Endodermal cell (in vitro differentiated cells): ENCODE measurements at regions not wholly inside any gene's neighbourhood (a gene's known extent, or its start where the extent isn't known, plus 50 kb on each side); places are given as distances from the start of the nearest gene placed in this dataset.

Experiments
- DNase-seq: peaks from one replicate; pipeline ENCODE4 v3.0.0-alpha.2; 2017
- H3K27ac ChIP-seq: 2 replicates; pipeline ENCODE4 v1.5.1; 2013; ENCODE audit warnings: mild to moderate bottlenecking, low read depth, low read length, moderate library complexity
- H3K27me3 ChIP-seq: 2 replicates; pipeline ENCODE4 v1.6.1; 2013; ENCODE audit warnings: mild to moderate bottlenecking, low read length, moderate library complexity; ENCODE audit not compliant: insufficient read depth, control insufficient read depth, poor library complexity, severe bottlenecking
- H3K36me3 ChIP-seq: 2 replicates; pipeline ENCODE4 v1.7.0; 2013; ENCODE audit warnings: mild to moderate bottlenecking, low read length, moderate library complexity; ENCODE audit not compliant: control insufficient read depth, insufficient read depth
- H3K4me1 ChIP-seq: one replicate; pipeline ENCODE4 v1.7.0; 2013; ENCODE audit warnings: low read length; ENCODE audit not compliant: control insufficient read depth, insufficient read depth
- H3K4me3 ChIP-seq: 2 replicates; pipeline ENCODE4 v1.5.1; 2013; ENCODE audit warnings: mild to moderate bottlenecking, low read length, moderate library complexity
- H3K9ac ChIP-seq: 2 replicates; pipeline ENCODE4 v1.6.1; 2013; ENCODE audit warnings: mild to moderate bottlenecking, low read length, moderate library complexity; ENCODE audit not compliant: poor library complexity, severe bottlenecking; ENCODE audit errors: extremely low read depth
- H3K9me3 ChIP-seq: 2 replicates; pipeline ENCODE4 v1.6.1; 2013; ENCODE audit warnings: mild to moderate bottlenecking, low read length, moderate library complexity; ENCODE audit not compliant: control insufficient read depth
- H3K27ac Mint-ChIP-seq: 2 replicates; pipeline ENCODE4 v1.8.0; 2020; ENCODE audit warnings: mixed read lengths
- H3K27me3 Mint-ChIP-seq: 2 replicates; pipeline ENCODE4 v1.8.0; 2021; ENCODE audit warnings: mild to moderate bottlenecking, mixed read lengths; ENCODE audit not compliant: insufficient read depth
- H3K36me3 Mint-ChIP-seq: 2 replicates; pipeline ENCODE4 v1.8.0; 2020; ENCODE audit warnings: low read depth, mixed read lengths
- H3K4me1 Mint-ChIP-seq: 2 replicates; pipeline ENCODE4 v1.8.0; 2020; ENCODE audit warnings: mixed read lengths
- H3K4me3 Mint-ChIP-seq: 2 replicates; pipeline ENCODE4 v1.8.0; 2020; ENCODE audit warnings: mild to moderate bottlenecking, moderate library complexity, mixed read lengths
- H3K9me3 Mint-ChIP-seq: 2 replicates; pipeline ENCODE4 v1.8.0; 2020; ENCODE audit warnings: mild to moderate bottlenecking, mixed read lengths
- WGBS, 2 experiments: methylation state at CpG; one replicate each; pipeline versions ENCODE4 v1.1.5 to v1.1.7; 2013; ENCODE audit warnings: missing lambda C conversion rate in 2 of 2, mixed read lengths in 1 of 2; ENCODE audit not compliant: insufficient coverage in 1 of 2, insufficient read length in 1 of 2; 5-methylcytosine and 5-hydroxymethylcytosine counted together
- TF ChIP-seq, protein P1 (sequence below): fragments of 200-600 bp; sonication (generic); conservative IDR thresholded peaks from 2 replicates; pipeline ENCODE4 v1.5.0; 2021; ENCODE audit warnings: antibody characterized with exemption, mild to moderate bottlenecking

DNA sequence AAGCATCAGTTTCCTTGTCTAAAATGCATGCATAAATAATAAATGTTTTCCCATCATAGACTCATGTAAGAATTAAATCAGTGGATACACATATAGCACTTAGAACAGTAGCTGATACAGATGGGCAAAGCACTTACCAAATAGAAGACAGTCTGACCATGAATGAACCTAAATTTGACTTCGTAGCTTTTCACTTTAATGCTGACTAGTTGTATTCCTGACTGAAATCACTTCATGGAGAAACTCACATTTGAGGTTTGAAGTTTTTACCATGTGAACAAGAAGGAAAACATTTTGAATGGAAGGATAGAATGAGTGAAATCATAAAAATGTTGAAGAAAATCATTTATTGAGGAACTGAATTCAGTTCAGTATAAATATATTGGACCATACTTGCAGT is 68.8 kb upstream of the TMCO5A start:
- H3K36me3 Mint-ChIP-seq, result no peaks in the 10 kb centered on the region
- Histone ChIP-seq H3K27me3 (no peaks in the 10 kb centered on the region), H3K4me1 (no peaks in the 10 kb centered on the region), H3K4me3 (no peak overlapping the region), H3K27ac (no peak overlapping the region), H3K9me3 (peaks cover 5% of the 10 kb centered on the region), H3K9ac (no peak overlapping the region), H3K36me3 (no peaks in the 10 kb centered on the region)
- peaks cover 10% of the 10 kb centered on the region for H3K9me3 Mint-ChIP-seq
- no peak for DNase-seq
- H3K4me1 Mint-ChIP-seq, result no peaks in the 10 kb centered on the region
- WGBS, 2 experiments, result 88 to 95% methylated on average over 1 of the region's 1 CpG
- no peaks in the 10 kb centered on the region for H3K27me3 Mint-ChIP-seq
- TF ChIP-seq, protein P1, sequence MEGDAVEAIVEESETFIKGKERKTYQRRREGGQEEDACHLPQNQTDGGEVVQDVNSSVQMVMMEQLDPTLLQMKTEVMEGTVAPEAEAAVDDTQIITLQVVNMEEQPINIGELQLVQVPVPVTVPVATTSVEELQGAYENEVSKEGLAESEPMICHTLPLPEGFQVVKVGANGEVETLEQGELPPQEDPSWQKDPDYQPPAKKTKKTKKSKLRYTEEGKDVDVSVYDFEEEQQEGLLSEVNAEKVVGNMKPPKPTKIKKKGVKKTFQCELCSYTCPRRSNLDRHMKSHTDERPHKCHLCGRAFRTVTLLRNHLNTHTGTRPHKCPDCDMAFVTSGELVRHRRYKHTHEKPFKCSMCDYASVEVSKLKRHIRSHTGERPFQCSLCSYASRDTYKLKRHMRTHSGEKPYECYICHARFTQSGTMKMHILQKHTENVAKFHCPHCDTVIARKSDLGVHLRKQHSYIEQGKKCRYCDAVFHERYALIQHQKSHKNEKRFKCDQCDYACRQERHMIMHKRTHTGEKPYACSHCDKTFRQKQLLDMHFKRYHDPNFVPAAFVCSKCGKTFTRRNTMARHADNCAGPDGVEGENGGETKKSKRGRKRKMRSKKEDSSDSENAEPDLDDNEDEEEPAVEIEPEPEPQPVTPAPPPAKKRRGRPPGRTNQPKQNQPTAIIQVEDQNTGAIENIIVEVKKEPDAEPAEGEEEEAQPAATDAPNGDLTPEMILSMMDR, result no peak
- no peak overlapping the region for H3K4me3 Mint-ChIP-seq
- H3K27ac Mint-ChIP-seq, result no peak overlapping the region

DNA sequence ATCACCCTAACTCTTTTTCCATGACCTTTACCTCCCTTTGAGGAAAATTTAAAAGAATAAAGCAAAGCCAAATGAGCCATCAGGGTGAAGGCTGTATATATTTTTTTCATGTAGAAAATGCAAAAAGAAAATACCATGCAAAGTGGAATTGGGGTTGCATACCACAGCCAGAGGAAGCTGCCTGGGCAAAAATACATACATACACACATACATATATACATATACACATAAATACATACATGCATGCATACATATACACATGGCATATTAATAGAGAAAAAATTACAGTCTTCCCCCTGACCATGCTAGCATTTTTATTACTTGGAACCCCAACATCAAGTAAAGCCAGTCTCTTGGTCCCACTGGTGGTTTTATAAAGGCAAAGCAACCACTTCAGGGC is 63.7 kb upstream of the TMCO5A start:
- Mint-ChIP-seq H3K4me3 (no peak overlapping the region), H3K27ac (no peak overlapping the region), H3K36me3 (no peaks in the 10 kb centered on the region), H3K27me3 (no peaks in the 10 kb centered on the region), H3K9me3 (no peaks in the 10 kb centered on the region), H3K4me1 (peaks cover 9% of the 10 kb centered on the region)
- no peaks in the 10 kb centered on the region for H3K27me3 ChIP-seq
- no peak overlapping the region for H3K9ac ChIP-seq
- H3K4me1 ChIP-seq, result no peaks in the 10 kb centered on the region
- no peak for DNase-seq
- TF ChIP-seq, protein P1, result no peak
- no peaks in the 10 kb centered on the region for H3K9me3 ChIP-seq
- H3K27ac ChIP-seq, result no peak overlapping the region
- no peaks in the 10 kb centered on the region for H3K36me3 ChIP-seq
- H3K4me3 ChIP-seq, result no peak overlapping the region

DNA sequence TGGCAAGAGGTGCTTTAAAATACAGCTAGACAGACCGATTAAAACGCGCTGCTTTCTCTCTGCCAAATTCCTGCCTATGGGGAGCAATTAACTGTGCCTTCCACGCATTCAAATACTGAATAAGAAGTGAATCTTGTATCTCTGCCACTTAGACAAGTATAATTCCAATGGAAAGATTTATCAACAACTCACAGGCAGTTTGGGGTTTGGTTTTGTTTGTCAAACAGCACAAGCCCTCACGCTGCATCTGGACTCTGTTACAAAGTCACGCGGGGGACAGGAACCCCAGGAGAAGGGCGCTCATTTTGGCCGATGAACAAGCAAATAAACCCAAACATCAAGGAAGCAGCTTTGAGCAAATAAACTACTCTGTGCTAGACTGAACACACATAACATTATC is 61.8 kb upstream of the TMCO5A start:
- Histone ChIP-seq H3K4me1 (no peaks in the 10 kb centered on the region), H3K9ac (no peak overlapping the region), H3K27me3 (no peaks in the 10 kb centered on the region), H3K9me3 (no peaks in the 10 kb centered on the region), H3K4me3 (no peak overlapping the region), H3K27ac (no peak overlapping the region), H3K36me3 (no peaks in the 10 kb centered on the region)
- Mint-ChIP-seq H3K27ac (no peak overlapping the region), H3K4me1 (peaks cover 9% of the 10 kb centered on the region), H3K4me3 (no peak overlapping the region), H3K27me3 (no peaks in the 10 kb centered on the region), H3K9me3 (no peaks in the 10 kb centered on the region), H3K36me3 (no peaks in the 10 kb centered on the region)
- no peak for DNase-seq
- TF ChIP-seq, protein P1, result no peak
- 90 to 91% methylated on average over 5 to 9 of the region's 9 CpGs for WGBS, 2 experiments
